Stimulated activated CD4-positive, alpha-beta T cell treated with anti-CD3 and anti-CD28 coated beads, Interleukin-12 subunit alpha, Interleukin-12 subunit beta, amount 100 ng/mL, for 4 hours (primary cell): ENCODE measurements at regions not wholly inside any gene's neighbourhood (a gene's known extent, or its start where the extent isn't known, plus 50 kb on each side); places are given as distances from the start of the nearest gene placed in this dataset.
"Not testable (repeated sequence)": the region's sequence is repeated elsewhere in the genome, so short reads cannot be mapped to it uniquely, and the experiment has no call there.

Experiments
- DNase-seq: peaks from one replicate; pipeline ENCODE4 v3.0.0-alpha.2; 2020

DNA sequence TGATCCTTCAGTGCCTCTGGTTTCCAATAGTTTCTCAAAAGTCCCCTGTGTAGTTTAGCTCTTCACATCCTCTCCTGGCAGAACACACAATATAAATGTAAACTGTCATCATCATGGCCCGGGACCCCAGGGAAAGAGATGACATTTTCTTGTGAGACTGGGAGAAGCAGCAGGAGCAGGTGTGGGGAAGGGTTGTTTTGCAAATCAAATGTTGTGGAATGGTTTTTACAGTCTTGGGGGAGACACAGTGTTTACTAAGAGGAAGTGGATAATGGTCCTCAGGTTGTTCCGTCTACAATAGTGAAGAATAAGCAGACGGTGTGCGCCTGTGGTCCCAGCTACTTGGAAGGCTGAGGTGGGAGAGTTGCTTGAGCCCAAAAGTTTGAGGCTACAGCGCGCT is 159.1 kb downstream of the SEC23IP start:
- DNase-seq = no peak

- DNase-seq = no peak
Observed at GRCh38 chr10:120052964-120053702, 160.6 kb downstream of the SEC23IP start.

GRCh38 chr10:120059790-120060189 is 167.3 kb downstream of the SEC23IP start:
- not testable (repeated sequence) for DNase-seq

DNA sequence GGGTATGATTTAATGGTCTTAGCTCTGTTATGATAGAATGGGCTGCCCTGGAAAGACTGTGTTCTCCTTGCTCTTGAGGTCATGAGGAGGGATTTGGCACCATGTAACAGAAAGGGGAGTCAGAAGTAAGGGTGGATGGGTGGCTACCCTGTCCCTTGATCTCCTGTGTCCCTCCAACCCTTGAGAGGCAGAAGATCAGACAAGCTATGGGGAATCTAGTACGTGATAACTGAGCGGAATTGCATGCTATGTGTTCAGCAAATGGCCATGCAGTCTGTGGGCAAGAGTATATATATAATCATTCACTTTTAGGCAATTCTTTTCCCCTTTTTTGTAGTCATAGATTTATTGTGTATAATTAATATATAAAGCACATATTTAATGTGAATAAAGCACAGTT is 174.9 kb downstream of the SEC23IP start:
- DNase-seq = no peak

DNA sequence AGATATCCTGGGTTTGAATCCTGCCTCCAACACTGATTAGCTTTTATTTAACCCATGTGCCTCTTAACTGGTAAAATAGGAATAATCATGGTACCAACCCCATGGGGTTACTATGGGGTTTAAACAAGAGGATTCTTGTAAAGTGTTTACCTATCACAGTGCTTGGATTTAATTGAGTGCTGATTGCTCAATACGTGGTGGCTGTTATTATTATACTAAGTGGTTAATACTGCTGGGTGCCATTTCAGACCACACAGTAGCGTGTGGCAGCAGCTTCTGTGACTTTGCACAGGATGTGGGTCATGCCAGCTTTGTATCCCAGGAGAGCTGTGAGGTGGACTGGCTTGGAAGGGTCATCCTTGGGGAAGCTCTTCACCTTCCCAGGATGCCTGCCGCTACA is 177.2 kb downstream of the SEC23IP start:
- DNase-seq = no peak

DNA sequence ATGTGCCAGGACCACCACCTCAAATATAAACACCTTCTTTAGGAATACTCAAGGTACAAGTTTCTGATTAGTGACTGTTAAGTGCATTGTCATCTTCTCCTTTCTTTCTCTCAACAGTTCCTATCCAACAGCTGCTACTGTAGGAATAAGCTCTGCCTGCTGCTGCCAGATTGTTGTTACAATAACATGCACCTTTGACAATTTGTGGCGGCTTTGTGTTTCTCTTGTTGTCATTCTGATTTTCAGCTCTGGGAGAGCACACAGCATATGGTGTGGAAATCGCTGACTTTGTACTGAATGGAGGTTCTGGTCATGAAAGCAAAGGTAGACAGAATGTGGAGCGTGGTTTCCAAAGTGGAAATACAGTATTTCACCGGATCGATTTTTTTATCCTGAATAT is 182.8 kb downstream of the SEC23IP start:
- DNase-seq = no peak

GRCh38 chr10:120076996-120077706 is 184.6 kb downstream of the SEC23IP start:
- no peak for DNase-seq

DNA sequence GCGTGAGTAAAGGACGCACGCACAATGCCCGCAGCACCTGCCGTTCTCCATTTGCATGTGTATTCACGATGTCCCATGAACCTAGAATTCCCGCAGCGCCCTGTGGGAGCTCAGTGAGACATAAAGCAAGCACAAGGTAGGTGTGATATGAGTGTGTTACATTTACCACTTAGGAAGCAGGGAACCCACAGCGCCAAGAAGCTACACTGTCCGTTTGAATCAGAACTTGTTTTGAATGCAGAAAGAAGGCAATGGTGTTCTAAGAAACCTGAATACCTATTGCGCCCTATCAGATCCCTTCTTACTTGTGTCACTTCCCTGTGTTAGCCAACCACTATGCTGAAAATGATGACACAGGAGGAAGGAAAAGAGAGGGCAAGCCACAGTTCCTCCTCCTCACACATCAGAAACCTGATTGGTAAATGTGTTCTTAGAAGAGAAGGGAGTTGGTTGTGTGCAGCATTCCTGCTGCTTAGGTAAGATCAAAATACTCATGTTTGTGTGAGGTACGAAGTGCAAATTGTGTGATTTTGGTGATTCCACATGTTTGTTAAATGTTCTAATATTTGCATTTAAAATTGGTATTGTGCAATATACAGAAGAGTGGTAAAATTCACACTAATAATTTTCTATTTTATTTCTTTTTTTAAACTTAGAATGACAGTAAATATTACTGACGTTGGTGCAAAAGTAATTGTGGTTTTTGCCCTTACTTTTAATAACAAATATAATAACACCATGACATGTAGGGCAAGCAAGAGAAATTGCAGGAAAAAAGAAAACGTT is 185.4 kb downstream of the SEC23IP start:
- DNase-seq = no peak

- no peak for DNase-seq
Observed at GRCh38 chr10:120085096-120085796, 192.7 kb downstream of the SEC23IP start.

GRCh38 chr10:120086066-120086465 is 193.5 kb downstream of the SEC23IP start:
- no peak for DNase-seq

DNA sequence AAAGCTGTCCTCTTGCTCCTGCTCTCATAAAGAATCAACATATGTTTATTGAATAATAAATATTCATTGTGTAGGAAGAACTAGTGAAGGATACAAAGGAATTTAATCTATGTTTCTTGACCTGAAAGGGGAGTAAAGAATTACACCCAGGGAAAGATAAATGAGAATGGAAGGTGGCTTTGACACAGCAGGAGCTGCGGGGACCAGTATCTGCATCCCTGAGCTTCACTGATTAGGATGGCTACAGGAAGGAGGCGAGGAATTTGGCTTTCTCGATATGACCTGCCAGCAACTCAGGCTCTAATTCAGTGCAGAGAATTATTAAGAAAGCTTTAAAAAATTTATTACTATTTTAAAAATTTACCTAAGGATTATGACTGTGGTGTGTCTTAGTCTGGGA is 194.6 kb downstream of the SEC23IP start:
- no peak for DNase-seq

- no peak for DNase-seq
Observed at GRCh38 chr10:120095875-120096274, 203.3 kb downstream of the SEC23IP start.

GRCh38 chr10:120097766-120098165 is 205.2 kb downstream of the SEC23IP start:
- no peak for DNase-seq

GRCh38 chr10:120098232-120098930 is 205.9 kb downstream of the SEC23IP start:
- DNase-seq = no peak

DNA sequence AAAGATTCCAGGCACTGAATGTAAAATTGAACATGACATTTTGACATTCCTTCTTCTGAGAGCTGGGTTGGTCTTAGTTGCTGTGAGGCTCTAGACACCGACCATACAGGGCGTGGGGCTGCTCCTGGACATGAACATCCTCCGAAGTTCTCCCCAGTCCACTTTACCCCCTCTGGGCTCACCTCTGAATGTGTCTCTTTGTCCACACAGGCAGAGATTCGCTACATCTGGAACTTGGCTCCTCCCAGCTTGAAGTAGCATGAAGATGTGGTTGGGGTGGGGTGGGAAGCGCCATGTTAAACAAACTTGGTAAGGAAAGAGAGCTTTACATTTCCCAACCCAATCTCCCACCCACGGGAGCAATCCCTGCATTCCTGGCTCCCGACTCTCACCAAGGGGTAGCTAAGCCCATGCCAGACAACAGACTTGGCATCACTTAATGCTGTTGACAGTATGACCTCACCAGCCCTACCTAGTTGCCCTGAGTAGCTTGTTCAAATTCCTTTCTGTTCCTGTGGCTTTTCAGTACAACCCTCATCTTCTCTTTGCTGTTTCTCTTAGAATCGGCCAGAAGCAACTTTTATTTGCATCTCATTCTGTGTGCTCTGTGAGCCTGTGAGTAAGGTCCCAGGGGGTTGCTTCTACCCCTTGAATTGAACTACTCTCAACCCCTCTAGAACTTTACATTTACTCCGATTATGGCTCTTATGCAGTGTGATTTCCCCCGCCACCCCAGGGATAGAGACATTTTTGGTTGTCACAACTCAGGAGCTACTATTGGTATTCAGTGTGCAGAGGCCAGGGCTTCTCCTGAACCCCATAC is 211.4 kb downstream of the SEC23IP start:
- DNase-seq = no peak

GRCh38 chr10:120105001-120105400 is 212.5 kb downstream of the SEC23IP start:
- no peak for DNase-seq

GRCh38 chr10:120105492-120105891 is 213.0 kb downstream of the SEC23IP start:
- DNase-seq = no peak

DNA sequence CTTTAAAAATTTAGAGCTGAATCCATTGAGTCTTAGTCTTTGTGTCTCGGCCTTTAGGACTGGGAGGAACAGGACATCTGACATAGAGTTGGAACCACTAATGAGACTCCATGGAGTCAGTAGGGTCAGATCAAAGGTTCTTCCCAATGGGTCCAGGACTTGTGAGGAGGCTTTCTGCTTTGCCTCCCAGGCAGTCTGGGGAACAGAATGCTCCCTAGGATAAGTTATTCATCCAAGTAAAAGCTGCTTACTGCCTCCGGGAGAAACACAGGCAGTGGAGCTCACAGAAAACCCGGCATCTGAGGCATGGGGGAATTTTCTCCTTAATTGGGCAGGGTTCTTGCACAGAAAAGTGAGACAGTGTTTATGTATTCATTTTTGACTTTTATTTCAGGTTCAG is 216.4 kb downstream of the SEC23IP start:
- DNase-seq = no peak

DNA sequence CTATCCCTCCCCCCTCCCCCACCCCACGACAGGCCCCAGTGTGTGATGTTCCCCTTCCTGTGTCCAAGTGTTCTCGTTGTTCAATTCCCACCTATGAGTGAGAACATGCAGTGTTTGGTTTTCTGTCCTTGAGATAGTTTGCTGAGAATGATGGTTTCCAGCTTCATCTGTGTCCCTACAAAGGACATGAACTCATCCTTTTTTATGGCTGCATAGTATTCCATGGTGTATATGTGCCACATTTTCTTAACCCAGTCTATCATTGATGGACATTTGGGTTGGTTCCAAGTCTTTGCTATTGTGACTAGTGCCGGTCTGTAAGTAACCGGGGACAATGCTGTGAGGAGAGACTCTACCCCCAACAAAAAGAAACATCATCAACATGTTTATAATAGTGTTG is 217.2 kb downstream of the SEC23IP start:
- not testable (repeated sequence) for DNase-seq

DNA sequence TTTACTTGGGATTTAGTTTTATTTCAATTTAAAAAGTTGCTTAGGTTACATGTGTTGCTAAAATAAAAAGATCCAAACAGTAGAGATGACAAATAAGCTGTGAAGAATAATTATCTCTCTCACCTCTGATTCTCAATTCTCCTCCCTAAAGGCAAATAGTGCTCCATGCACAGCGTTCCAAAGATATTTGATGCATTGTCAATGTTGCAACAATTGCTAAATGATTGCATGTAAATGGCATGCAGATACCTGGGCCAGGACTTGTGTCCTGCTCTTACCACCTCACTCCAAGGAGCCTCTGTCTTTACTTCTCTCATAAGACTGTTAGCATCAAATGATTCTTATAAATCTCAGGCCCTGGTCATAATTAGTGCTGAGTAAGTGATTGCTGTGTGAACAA is 217.7 kb downstream of the SEC23IP start:
- no peak for DNase-seq

GRCh38 chr10:120111628-120112027 is 219.1 kb downstream of the SEC23IP start:
- DNase-seq = no peak

DNA sequence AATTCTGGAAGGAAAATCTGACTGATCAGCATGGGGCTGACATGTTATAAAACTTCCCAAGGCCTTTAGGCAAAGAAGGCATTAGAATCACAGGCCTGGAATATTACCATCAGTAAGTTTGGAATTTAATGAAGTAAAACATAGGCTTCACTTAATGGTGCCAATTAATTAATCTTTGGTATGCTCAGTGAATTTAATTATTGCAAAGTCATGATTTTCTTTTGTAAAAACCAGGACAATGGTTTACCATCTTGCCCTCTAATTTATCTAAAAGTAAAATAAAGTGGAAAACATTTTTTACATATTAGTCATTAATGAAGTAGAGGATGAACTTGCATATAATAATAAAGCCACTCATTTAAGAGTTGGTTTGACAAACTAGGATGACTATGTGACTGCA is 220.3 kb downstream of the SEC23IP start:
- DNase-seq = no peak
